Stimulated activated CD8-positive, alpha-beta memory T cell treated with anti-CD3 and anti-CD28 coated beads, Interleukin-12 subunit alpha, Interleukin-12 subunit beta, amount 100 ng/mL, for 4 hours (primary cell): ENCODE measurements at regions not wholly inside any gene's neighbourhood (a gene's known extent, or its start where the extent isn't known, plus 50 kb on each side); places are given as distances from the start of the nearest gene placed in this dataset.

Experiments used
- DNase-seq: peaks from one replicate; pipeline ENCODE4 v3.0.0-alpha.2; 2020; ENCODE audit warnings: low read depth

DNA sequence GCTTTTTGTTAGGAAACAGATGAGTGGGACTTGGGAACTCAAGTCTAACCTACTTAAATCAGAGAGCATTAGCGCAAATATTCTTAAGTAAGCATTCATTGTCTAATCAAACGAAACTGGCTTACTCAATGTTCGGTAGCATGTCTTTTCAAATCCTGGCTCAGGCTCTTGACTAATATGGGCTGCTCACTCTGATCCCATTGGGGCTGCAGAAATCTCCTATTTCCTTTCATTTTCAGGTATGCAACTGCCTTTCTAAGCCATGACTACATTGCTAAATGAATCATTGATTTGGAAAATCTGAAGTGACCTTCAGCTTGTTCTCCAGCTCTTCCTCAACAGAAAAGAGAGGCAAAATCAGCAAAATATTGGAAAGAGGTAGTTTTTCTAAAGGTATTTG, 2084.4 kb upstream of the PIK3C3 start:
- DNase-seq = no peak

DNA sequence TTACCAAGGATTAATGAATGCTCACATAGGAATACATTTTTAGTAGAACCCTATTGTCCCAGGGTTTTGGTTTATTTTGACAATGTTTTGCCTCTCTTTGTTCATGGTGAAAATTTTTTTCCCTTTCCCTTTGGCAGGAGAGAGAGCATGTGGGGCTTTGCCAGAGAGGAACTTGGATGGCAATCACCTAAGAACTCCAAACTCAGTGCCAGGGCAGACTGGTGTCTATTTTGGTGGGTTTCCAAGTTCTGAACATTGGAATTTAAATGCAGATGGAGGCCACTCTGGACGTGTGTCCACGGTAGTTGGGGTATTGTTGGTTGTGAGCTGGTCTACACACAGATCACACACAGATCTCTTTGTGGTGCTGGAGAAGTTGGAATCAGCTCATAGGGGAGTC, 2091.1 kb upstream of the PIK3C3 start:
- DNase-seq = no peak

DNA sequence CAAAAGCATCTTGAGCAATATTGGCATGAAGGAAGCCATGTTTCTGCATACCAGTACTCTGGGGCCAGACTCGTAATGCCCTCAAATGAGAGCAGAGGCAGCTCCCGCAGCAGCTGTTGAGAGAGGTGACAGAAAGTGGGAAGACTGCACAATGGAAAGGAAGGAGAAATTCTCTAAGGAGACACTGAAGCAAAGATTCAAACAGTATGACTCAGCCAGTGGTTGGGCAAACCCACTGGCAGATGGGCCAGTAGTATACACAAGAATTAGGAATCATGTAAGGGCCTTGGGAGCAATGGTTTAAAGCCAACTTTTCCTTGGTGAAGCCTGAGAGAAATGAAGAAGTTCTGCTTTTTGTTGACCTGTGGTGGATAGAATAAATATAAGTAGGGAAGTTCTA, 2092.7 kb upstream of the PIK3C3 start:
- no peak for DNase-seq

- DNase-seq = no peak
Observed at GRCh38 chr18:39854291-39854690, 2100.7 kb upstream of the PIK3C3 start.

DNA sequence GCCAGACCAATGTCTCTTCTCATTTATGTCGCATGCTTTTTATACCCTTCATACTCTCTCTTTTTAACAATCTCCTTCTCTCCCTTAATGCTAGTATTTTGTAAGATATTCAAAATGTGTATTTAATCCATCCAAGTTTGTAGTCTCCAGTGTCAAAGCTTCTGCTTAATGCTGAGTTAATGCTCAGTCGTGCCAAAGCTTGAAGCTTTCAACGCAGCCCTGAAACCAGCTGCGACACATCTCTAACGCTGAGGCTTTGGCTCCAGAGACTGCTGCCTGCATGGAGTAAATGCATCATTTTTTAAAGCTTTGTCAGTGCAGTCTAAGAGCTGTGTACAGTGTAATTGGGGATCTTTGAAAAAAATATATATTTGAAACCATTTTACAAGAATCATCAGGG, 2108.8 kb upstream of the PIK3C3 start:
- DNase-seq = no peak

- no peak for DNase-seq
Observed at GRCh38 chr18:39845631-39846030, 2109.4 kb upstream of the PIK3C3 start.

DNA sequence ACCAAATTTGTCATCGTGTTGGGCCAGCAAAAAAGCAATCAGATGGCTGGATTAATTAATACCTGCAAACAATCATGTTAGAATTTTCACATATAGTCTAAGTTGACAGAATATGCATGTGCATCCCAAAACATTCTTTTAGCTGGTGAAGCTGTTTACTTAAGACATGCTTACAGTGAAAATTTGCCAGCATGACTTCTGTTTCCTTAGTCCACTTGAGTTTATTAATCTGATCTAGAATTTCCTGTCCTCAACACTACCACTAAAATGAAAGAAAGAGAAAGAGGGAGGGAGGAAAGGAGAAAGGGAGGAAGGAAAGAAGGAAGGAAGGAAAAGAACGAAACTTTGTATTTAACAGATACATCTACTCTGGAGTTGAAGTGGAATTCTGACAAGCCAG, 2109.9 kb upstream of the PIK3C3 start:
- no peak for DNase-seq

- no peak for DNase-seq
Observed at GRCh38 chr18:39843546-39843945, 2111.5 kb upstream of the PIK3C3 start.

- no peak for DNase-seq
Observed at GRCh38 chr18:39842366-39842914, 2112.6 kb upstream of the PIK3C3 start.

GRCh38 chr18:39841482-39842365, 2113.3 kb upstream of the PIK3C3 start:
- DNase-seq = no peak

DNA sequence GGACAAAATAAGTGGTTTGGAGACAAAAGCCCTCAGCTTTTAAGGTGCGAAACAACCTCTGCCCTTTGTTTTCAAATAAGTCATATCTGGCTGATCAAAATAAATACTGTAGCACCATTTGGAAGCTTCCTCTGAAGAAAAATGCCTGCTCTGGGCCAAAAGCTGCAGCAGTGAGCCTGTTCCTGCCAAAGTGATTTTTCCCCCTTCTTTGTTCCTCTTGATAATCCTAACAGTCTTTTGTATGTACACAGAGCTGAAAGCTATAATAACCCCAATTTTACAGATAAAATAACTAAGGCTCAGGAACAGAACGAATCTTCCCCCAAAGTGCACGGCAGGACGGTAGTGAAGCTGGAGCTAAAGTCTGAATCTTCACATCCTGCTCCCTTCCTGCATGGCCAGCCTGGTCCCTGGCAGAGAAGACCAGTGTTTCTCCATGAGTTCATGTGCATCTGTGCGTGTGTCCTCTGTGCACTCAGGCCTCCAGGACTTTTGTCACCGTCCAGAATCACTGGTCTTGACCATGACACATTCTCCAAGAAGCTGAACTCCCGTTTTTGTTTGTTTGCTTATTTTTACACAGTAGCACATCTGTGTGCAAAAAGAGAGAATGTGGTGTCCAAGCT, 2114.1 kb upstream of the PIK3C3 start:
- DNase-seq = no peak

- no peak for DNase-seq
Observed at GRCh38 chr18:39840406-39840805, 2114.6 kb upstream of the PIK3C3 start.

DNA sequence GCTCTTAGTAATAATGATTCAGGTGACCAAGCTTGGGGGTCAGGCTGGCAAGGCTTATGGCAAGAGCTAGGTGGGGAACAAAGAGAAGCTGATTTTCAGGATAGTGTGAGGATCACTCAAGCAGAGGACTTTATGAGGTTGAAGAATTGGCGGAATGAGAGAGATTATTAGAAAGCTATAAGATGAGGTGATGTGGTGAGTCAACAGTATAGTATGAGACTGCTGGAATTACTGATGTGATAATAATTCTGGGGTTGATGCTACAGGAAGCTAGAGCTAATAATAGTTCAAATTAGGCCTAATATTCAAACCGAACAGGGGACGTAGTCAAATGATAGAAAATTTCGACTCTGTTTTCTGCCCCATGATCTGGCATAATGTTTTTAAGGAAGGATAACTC, 2115.3 kb upstream of the PIK3C3 start:
- DNase-seq = no peak

DNA sequence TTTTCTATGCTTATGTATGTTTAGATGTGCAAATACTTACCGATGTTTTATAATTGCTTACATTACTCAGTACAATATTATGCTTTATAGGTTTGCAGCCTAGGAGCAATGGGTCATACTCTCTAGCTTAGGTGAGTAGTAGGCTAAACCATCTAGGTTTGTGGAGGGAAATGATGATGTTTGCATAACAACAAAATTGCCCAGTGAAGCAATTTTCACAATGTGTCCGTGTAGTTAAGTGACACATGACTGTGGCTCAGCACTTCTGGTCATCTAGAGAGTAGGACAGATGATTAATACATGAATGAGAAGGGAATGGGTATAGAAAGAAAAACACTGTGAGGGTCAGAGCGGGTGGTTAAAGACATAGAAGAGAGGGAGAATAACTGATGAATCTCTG, 2116.2 kb upstream of the PIK3C3 start:
- DNase-seq = no peak

DNA sequence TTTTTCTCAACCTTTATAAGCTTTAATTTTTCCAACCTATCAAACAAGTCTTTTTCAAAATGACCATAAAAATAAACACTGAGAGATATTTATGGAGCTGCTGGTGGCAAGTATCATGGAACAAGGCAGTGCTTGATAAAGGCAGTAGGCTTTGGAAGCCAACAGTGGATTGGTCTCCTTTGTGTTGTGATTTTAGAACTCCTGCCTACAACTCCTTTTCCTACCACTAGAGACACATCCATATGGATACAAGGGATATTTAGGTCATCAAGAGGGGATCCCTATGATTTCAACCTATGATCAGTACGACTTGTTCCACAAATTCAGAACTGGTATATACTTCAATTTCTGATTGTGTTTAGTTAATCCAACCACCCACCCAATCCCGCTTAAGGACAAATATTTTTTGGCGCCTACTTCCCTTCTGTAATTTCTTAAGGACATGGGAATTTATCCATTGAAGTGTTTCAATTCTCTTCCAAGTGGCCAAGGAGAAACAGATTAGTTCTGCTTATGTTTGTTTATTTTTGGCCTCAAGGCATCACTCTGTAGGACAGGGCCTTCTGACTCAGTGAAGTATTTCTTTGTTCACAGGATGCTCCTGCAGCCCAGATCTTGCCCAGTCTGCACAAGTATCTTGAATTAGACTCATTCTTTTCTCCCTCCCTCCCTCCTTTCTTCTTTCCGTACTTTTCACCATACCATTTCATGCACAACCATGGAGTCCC, 2119.6 kb upstream of the PIK3C3 start:
- DNase-seq = no peak

GRCh38 chr18:39834636-39835035, 2120.4 kb upstream of the PIK3C3 start:
- DNase-seq = no peak

DNA sequence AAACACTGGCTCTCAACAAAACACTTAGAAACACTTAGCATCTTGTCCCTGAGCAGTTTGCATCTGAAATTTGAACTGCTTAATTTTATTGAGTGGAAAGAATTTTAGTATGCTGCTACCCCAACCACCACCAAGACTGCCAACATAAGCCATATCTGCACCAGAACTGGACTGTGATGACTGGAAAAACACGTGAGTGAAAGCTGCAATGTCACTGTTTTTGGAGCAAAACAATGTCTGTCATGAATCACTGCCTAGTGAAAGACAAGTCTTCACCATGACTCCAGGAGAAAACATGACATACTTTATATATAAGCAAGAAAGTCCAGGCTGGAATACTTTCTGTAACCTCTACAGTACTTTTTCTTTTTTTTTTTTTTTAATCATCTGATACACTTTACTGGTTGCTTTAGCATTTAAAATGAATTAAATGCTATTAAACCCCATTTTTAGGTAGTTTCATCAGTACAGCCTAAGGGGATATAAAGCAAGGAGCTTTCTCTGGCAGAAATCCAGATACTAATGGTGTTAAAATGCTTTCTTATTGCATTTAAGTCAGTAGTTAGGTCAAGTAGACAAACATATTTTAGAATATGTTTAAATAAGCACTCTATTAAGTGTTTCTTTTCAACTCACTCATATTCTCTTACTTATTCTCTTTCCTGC, 2129.4 kb upstream of the PIK3C3 start:
- DNase-seq = no peak

DNA sequence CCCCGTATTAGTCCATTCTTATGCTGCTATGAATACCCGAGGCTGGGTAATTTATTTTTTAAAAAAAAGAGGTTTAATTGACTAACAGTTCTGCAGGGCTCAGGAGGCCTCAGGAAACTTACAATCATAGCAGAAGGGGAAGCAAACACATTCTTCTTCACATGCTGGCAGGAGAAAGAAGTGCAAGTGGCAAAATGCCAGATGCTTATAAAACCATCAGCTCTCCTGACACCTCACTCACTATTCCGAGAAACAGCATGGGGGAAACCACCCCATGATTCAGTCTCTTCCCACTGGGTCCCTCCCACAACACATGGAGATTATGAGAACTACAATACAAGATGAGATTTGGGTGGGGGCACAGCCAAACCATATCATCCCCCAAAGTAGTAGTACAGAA, 2148.5 kb upstream of the PIK3C3 start:
- DNase-seq = no peak

DNA sequence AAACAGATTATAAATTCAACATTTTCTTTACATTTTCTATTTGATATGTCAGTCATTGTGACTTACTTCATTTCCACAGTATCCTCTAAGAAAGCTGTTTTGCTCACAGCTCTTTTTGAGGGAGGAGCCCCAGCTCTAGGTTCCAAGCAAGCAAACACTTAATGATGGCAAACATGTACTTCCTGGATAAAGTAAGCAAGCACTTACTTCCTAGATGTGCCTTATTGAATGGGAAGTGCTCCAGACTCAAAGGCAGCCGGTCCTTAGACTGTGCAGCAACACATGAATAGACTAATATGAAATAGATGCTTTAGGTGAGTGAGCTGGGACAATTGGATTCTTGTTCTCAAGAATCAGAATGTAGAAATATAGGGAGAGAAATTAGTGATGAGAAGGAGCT, 2149.8 kb upstream of the PIK3C3 start:
- no peak for DNase-seq

DNA sequence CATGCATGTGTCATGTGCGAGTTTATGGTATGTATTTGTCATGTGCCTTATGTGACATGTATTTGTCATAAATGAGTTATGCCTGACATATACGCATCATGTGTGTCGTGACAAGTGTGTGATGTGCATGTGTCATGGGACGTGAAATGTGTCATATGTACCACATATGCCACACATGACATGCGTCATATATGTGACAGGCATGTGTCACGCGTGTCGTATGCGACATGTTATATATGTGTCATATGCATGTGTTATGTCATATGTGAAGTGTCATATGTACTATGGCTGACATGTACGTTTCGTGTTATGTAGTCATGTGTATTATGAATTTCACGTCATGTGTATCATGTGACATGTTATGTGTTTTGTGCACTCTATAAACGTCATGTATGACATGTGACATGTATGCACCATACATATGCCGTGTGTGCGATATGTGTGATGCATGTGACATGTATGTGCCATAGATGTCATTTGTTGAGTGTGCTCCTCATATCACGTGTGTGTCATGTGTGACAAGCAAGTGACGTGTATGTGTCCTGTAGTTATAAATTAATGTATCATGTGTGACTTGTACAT, 2152.3 kb upstream of the PIK3C3 start:
- DNase-seq = no peak

DNA sequence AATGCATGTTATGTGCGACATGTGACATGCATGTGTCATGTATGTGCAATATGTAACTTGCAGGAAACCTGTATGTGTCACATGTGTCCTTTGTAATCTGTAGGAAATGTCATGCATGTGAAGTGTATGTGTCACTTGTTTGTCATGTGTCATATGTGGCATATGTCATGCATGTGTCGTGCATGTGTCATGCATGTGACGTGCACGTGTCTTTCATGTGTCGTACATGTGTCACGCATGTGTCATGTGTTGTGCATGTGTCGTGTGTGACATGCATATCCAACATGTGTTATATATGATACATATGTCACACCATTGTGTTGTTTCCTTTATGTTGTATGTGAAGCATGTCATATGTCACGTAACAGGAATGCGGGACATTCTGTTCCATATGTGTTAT, 2153.2 kb upstream of the PIK3C3 start:
- DNase-seq = no peak

DNA sequence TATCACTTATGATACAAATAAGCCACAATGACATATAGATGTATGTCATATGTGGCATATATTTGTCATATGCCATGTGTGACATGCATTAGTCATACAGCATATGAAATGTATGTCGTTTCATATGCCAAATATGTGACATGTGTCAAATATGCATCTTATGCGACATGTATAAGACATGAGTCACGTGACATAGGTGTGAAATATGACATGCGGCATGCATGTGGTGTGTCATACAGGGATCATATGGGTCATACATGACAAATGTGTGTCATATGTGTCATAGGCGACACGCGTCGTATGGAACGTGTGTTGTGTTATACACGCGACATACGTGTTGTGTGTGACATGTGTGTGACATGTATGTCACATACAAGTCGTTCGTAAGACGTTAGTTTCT, 2154.0 kb upstream of the PIK3C3 start:
- no peak for DNase-seq
